HCT116 (cell line): ENCODE measurements at regions not wholly inside any gene's neighbourhood (a gene's known extent, or its start where the extent isn't known, plus 50 kb on each side); places are given as distances from the start of the nearest gene placed in this dataset.

Source experiments
- ATAC-seq: fragments of 200-7000 bp; cut with Tn5 transposase; 2 replicates; pipeline ENCODE4 v1.9.1; 2020; ENCODE audit warnings: mild to moderate bottlenecking, moderate library complexity
- BruUV-seq: library from RNA; stranded (reverse); fragments of 400-500 nt; replicated peaks from 2 replicates; lab custom pipeline; 2021; lab: Mats Ljungman, UMichigan
- CTCF ChIA-PET: fragments of 300-600 bp; sonication (Branson Sonifier 250); formaldehyde crosslinking; loops from one replicate; lab custom pipeline; 2021; ENCODE audit warnings: antibody characterized with exemption; lab: Charles Lee
- POLR2A ChIA-PET: fragments of 300-600, 350-600 bp; sonication (Branson Sonifier 250); formaldehyde crosslinking; loops from one replicate; lab custom pipeline; 2021; ENCODE audit warnings: antibody characterized with exemption; lab: Charles Lee
- RAD21 ChIA-PET, 2 experiments: fragments of 300-600 bp; sonication (Branson Sonifier 250); formaldehyde crosslinking; loops; one replicate each; lab custom pipeline; 2023; ENCODE audit warnings: low total read pairs in 2 of 2; ENCODE audit not compliant: uncharacterized antibody in 2 of 2, unreplicated experiment in 2 of 2, low non-redundant PET in 1 of 2; lab: Charles Lee
- DNase-seq: peaks from one replicate; pipeline ENCODE4 v3.0.0-alpha.2; 2010; ENCODE audit warnings: low read depth, low spot score
- H2AFZ ChIP-seq: fragments of 200-600 bp; shearing (Covaris generic), sonication (generic); 2 replicates; pipeline ENCODE4 v1.6.1; 2017; ENCODE audit warnings: low read depth, mixed run types, mixed read lengths, antibody characterized with exemption, low read length; ENCODE audit not compliant: poor library complexity, severe bottlenecking
- H3K27ac ChIP-seq: 2 replicates; pipeline ENCODE4 v1.5.1; 2012; ENCODE audit warnings: low read depth, low read length
- H3K27me3 ChIP-seq: fragments of 200-600 bp; sonication (generic); 2 replicates; pipeline ENCODE4 v1.6.1; 2016; ENCODE audit warnings: mixed run types, low read length, mixed read lengths; ENCODE audit not compliant: insufficient read depth
- H3K36me3 ChIP-seq, 2 experiments: fragments of 200-500 bp in 1 of 2; fragments of 200-600 bp in 1 of 2; sonication (Bioruptor generic) in 1 of 2; sonication (generic) in 1 of 2; 2 replicates each; pipeline versions ENCODE4 v1.5.1 to v1.6.1; 2014 to 2016; ENCODE audit warnings: low read length in 2 of 2, inconsistent platforms in 1 of 2, mixed read lengths in 1 of 2, mixed run types in 1 of 2; ENCODE audit not compliant: insufficient read depth in 2 of 2, control insufficient read depth in 1 of 2
- H3K4me1 ChIP-seq, 2 experiments: fragments of 200-600 bp in 1 of 2; sonication (generic) in 1 of 2; 2 replicates each; pipeline versions ENCODE4 v1.5.1 to v1.6.1; 2012 to 2017; ENCODE audit warnings: low read length in 2 of 2, inconsistent platforms in 1 of 2, mild to moderate bottlenecking in 1 of 2, mixed read lengths in 1 of 2, mixed run types in 1 of 2, moderate library complexity in 1 of 2; ENCODE audit not compliant: insufficient read depth in 2 of 2, control insufficient read depth in 1 of 2
- H3K4me2 ChIP-seq: fragments of 200-600 bp; sonication (generic); 2 replicates; pipeline ENCODE4 v1.6.1; 2017; ENCODE audit warnings: mixed run types, low read length, mixed read lengths
- H3K4me3 ChIP-seq, 2 experiments: fragments of 200-600 bp in 1 of 2; sonication (generic) in 1 of 2; replicated peaks in 1 of 2; 2 replicates each; pipeline ENCODE4 v1.5.1; 2011 to 2016; ENCODE audit warnings: low read length in 2 of 2, control low read depth in 1 of 2, low read depth in 1 of 2, mild to moderate bottlenecking in 1 of 2, mixed read lengths in 1 of 2, mixed run types in 1 of 2
- H3K79me2 ChIP-seq: fragments of 200-600 bp; sonication (generic); 2 replicates; pipeline ENCODE4 v1.6.1; 2017; ENCODE audit warnings: mild to moderate bottlenecking, mixed run types, low read length, moderate library complexity, mixed read lengths; ENCODE audit not compliant: insufficient read depth
- H3K9ac ChIP-seq: fragments of 200-600 bp; sonication (generic); 2 replicates; pipeline ENCODE4 v1.6.1; 2016; ENCODE audit warnings: low read length, mixed read lengths
- H3K9me2 ChIP-seq: fragments of 200-600 bp; sonication (generic), shearing (Covaris generic); 2 replicates; pipeline ENCODE4 v1.6.1; 2017; ENCODE audit warnings: mixed run types, mild to moderate bottlenecking, moderate library complexity; ENCODE audit not compliant: insufficient read depth
- H3K9me3 ChIP-seq, 2 experiments: fragments of 200-500 bp in 1 of 2; fragments of 200-600 bp in 1 of 2; sonication (Bioruptor generic) in 1 of 2; sonication (generic) in 1 of 2; 2 replicates each; pipeline ENCODE4 v1.6.1; 2014 to 2017; ENCODE audit warnings: low read length in 2 of 2, mixed read lengths in 2 of 2, inconsistent platforms in 1 of 2, low read depth in 1 of 2, mild to moderate bottlenecking in 1 of 2, mixed run types in 1 of 2, moderate library complexity in 1 of 2; ENCODE audit not compliant: control insufficient read depth in 1 of 2, insufficient read depth in 1 of 2
- H4K20me1 ChIP-seq: fragments of 200-600 bp; sonication (generic), shearing (Covaris generic); 2 replicates; pipeline ENCODE4 v1.6.1; 2017; ENCODE audit warnings: mixed run types, mild to moderate bottlenecking, moderate library complexity; ENCODE audit not compliant: insufficient read depth
- CEBPB ChIP-seq: IDR thresholded peaks from 2 replicates; pipeline ENCODE4 v1.6.1; 2012; ENCODE audit warnings: low read depth
- EGR1 ChIP-seq: IDR thresholded peaks from 2 replicates; pipeline ENCODE4 v1.6.1; 2012; ENCODE audit warnings: low read depth
- FOSL1 ChIP-seq: IDR thresholded peaks from 2 replicates; pipeline ENCODE4 v1.6.1; 2012; ENCODE audit warnings: low read depth
- JUND ChIP-seq: IDR thresholded peaks from 2 replicates; pipeline ENCODE4 v1.6.1; 2012
- POLR2A ChIP-seq: IDR thresholded peaks from 2 replicates; pipeline ENCODE4 v1.7.0; 2011; ENCODE audit warnings: borderline replicate concordance; ENCODE audit not compliant: insufficient read depth, insufficient read length; ENCODE audit errors: extremely low read depth
- POLR2AphosphoS5 ChIP-seq: IDR thresholded peaks from 2 replicates; pipeline ENCODE4 v1.6.1; 2011; ENCODE audit warnings: mild to moderate bottlenecking, low read depth, low read length, moderate library complexity
- RAD21 ChIP-seq: IDR thresholded peaks from 2 replicates; pipeline ENCODE4 v1.6.1; 2012; ENCODE audit warnings: low read depth, mild to moderate bottlenecking
- SIN3A ChIP-seq: IDR thresholded peaks from 2 replicates; pipeline ENCODE4 v1.6.1; 2012; ENCODE audit warnings: low read depth
- SP1 ChIP-seq: IDR thresholded peaks from 2 replicates; pipeline ENCODE4 v1.6.1; 2012; ENCODE audit warnings: low read depth
- SRF ChIP-seq: IDR thresholded peaks from 2 replicates; pipeline ENCODE4 v1.6.1; 2012; ENCODE audit warnings: low read depth
- YY1 ChIP-seq: IDR thresholded peaks from 2 replicates; pipeline ENCODE4 v1.6.1; 2011; ENCODE audit warnings: low read length, low read depth, moderate library complexity, mild to moderate bottlenecking; ENCODE audit not compliant: insufficient replicate concordance; ENCODE audit errors: extremely low read depth
- ZNF274 ChIP-seq: fragments of 200-500 bp; sonication (Bioruptor generic); IDR thresholded peaks from 2 replicates; pipeline ENCODE4 v1.6.1; 2014; ENCODE audit warnings: mild to moderate bottlenecking, low read depth, low read length, inconsistent platforms
- intact Hi-C: fragments of 100-400 bp; cut with micrococcal nuclease; formaldehyde crosslinking; loops from 2 replicates; pipeline ENCODE4 v1.10.0; 2022
- TF ChIP-seq, protein P1 (sequence below), 3 experiments: fragments of 200-600 bp in 1 of 3; sonication (generic) in 1 of 3; IDR thresholded peaks in 2 of 3; conservative IDR thresholded peaks in 1 of 3; 2 replicates each; pipeline ENCODE4 v1.5.1; 2012 to 2017; ENCODE audit warnings: low read depth in 2 of 3, low read length in 2 of 3, antibody characterized with exemption in 1 of 3, borderline replicate concordance in 1 of 3, control low read depth in 1 of 3, mild to moderate bottlenecking in 1 of 3, mixed read lengths in 1 of 3, mixed run types in 1 of 3, moderate library complexity in 1 of 3; ENCODE audit not compliant: insufficient read depth in 1 of 3
- TF ChIP-seq, protein P2 (sequence below): IDR thresholded peaks from 2 replicates; pipeline ENCODE4 v1.6.1; 2011; ENCODE audit warnings: mild to moderate bottlenecking, low read length, moderate library complexity; ENCODE audit not compliant: insufficient replicate concordance; ENCODE audit errors: extremely low read depth
- TF ChIP-seq, protein P3 (sequence below): IDR thresholded peaks from 2 replicates; pipeline ENCODE4 v1.6.1; 2012
- TF ChIP-seq, protein P4 (sequence below): IDR thresholded peaks from 2 replicates; pipeline ENCODE4 v1.6.1; 2012

DNA sequence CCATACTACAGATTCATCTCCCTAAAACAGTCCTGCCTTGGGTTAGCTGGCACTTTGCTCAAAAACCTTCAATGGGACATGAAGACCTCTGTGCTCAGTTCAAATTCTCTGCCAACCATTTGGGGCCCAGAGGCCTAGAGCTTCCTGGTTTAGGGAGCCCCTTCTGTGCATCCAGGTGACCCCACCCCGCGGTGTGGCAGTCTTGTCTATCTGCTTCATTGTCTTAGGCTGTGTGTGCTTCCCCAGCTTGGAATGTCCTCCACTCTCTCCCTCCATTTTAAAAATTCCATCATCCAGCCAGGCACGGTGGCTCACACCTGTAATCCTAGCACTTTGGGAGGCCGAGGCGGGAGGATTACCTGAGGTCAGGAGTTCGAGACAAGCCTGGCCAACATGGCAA lies 99.0 kb upstream of the NEO1 start (continued):
- TF ChIP-seq SP1 (no peak), POLR2A (no peak), YY1 (no peak), FOSL1 (no peak), JUND (no peak), CEBPB (no peak)
- TF ChIP-seq, protein P1, sequence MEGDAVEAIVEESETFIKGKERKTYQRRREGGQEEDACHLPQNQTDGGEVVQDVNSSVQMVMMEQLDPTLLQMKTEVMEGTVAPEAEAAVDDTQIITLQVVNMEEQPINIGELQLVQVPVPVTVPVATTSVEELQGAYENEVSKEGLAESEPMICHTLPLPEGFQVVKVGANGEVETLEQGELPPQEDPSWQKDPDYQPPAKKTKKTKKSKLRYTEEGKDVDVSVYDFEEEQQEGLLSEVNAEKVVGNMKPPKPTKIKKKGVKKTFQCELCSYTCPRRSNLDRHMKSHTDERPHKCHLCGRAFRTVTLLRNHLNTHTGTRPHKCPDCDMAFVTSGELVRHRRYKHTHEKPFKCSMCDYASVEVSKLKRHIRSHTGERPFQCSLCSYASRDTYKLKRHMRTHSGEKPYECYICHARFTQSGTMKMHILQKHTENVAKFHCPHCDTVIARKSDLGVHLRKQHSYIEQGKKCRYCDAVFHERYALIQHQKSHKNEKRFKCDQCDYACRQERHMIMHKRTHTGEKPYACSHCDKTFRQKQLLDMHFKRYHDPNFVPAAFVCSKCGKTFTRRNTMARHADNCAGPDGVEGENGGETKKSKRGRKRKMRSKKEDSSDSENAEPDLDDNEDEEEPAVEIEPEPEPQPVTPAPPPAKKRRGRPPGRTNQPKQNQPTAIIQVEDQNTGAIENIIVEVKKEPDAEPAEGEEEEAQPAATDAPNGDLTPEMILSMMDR (IDR thresholded peaks at IDR 0.05 in 2 of 3, conservative IDR thresholded peaks at IDR 0.05 in 1 of 3; ENCODE audit: borderline replicate concordance in 1 of 3, insufficient read depth in 1 of 3, low read depth in 2 of 3, low read length in 2 of 3) = no peak

DNA sequence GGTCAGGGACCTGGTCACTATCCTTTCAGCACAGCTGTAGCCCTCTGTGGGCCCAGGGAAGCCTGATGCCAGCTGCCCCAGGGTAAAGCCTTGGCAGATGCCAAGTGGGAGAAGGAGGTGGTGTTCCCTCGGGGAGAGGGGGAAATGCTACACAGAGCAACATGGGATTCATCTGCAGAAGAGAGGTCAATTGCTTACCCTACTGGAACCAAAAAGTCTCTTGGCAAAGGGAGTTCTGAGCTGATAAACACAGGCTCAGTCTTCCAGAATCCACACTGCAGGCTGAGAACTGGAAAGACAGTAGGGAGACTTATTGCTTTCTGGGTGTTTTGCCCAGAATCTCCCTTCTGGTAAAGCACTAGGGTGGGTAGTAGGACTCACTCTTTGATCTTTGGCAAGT lies 100.1 kb upstream of the NEO1 start:
- RAD21 ChIA-PET = no interaction called here
- Histone ChIP-seq H3K27me3 (no peaks in the 10 kb centered on the region), H3K9me2 (no peaks in the 10 kb centered on the region), H3K79me2 (no peaks in the 10 kb centered on the region), H3K36me3 (no peaks in the 10 kb centered on the region), H3K4me2 (no peak overlapping the region), H3K9me3 (peaks cover 3% of the 10 kb centered on the region in 2 experiments; a peak in 2 of 4 replicates), H2AFZ (no peak overlapping the region), H3K27ac (no peak overlapping the region), H4K20me1 (no peaks in the 10 kb centered on the region), H3K4me3 (no peak overlapping the region), H3K9ac (no peak overlapping the region), H3K4me1 (no peaks in the 10 kb centered on the region)
- DNase-seq (no peak), ATAC-seq (no peak)
- no TSS peak for BruUV-seq
- intact Hi-C loops = no loop called here
- CTCF ChIA-PET = no interaction called here
- POLR2A ChIA-PET = no interaction called here
- TF ChIP-seq POLR2AphosphoS5 = no peak
- TF ChIP-seq RAD21 = no peak
- no peak for TF ChIP-seq SP1
- no peak for TF ChIP-seq EGR1
- TF ChIP-seq POLR2A = no peak
- TF ChIP-seq, protein P2, sequence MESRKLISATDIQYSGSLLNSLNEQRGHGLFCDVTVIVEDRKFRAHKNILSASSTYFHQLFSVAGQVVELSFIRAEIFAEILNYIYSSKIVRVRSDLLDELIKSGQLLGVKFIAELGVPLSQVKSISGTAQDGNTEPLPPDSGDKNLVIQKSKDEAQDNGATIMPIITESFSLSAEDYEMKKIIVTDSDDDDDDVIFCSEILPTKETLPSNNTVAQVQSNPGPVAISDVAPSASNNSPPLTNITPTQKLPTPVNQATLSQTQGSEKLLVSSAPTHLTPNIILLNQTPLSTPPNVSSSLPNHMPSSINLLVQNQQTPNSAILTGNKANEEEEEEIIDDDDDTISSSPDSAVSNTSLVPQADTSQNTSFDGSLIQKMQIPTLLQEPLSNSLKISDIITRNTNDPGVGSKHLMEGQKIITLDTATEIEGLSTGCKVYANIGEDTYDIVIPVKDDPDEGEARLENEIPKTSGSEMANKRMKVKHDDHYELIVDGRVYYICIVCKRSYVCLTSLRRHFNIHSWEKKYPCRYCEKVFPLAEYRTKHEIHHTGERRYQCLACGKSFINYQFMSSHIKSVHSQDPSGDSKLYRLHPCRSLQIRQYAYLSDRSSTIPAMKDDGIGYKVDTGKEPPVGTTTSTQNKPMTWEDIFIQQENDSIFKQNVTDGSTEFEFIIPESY = no peak
- TF ChIP-seq SRF = no peak
- no peak for TF ChIP-seq CEBPB
- TF ChIP-seq FOSL1 = no peak
- TF ChIP-seq, protein P3, sequence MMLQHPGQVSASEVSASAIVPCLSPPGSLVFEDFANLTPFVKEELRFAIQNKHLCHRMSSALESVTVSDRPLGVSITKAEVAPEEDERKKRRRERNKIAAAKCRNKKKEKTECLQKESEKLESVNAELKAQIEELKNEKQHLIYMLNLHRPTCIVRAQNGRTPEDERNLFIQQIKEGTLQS = no peak
- no peak for TF ChIP-seq SIN3A
- no peak for TF ChIP-seq ZNF274
- TF ChIP-seq JUND = no peak
- TF ChIP-seq, protein P4, sequence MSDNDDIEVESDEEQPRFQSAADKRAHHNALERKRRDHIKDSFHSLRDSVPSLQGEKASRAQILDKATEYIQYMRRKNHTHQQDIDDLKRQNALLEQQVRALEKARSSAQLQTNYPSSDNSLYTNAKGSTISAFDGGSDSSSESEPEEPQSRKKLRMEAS = no peak
